HG02571 (cell line): ENCODE measurements at regions not wholly inside any gene's neighbourhood (a gene's known extent, or its start where the extent isn't known, plus 50 kb on each side); places are given as distances from the start of the nearest gene placed in this dataset.

Experiments used
- ATAC-seq: cut with Tn5 transposase; IDR thresholded peaks from one replicate; pipeline ENCODE4 v1.9.1; 2021; ENCODE audit warnings: mild to moderate bottlenecking, moderate library complexity; ENCODE audit not compliant: unreplicated experiment

- no peak for ATAC-seq
These were observed 202.6 kb downstream of the HRH4 start for GRCh38 chr18:24663026-24663425.

GRCh38 chr18:24669015-24669414 lies 208.6 kb downstream of the HRH4 start:
- ATAC-seq = no peak

- ATAC-seq = no peak
These were observed 209.1 kb downstream of the HRH4 start for GRCh38 chr18:24669502-24669901.

- ATAC-seq = no peak
These were observed 211.9 kb downstream of the HRH4 start for GRCh38 chr18:24672165-24672941.

- ATAC-seq = no peak
These were observed 213.8 kb downstream of the HRH4 start for GRCh38 chr18:24674200-24674599.

- ATAC-seq = no peak
These were observed 214.2 kb downstream of the HRH4 start for GRCh38 chr18:24674605-24675004.

GRCh38 chr18:24677011-24677410 lies 216.6 kb downstream of the HRH4 start:
- no peak for ATAC-seq

GRCh38 chr18:24678107-24678506 lies 217.7 kb downstream of the HRH4 start:
- ATAC-seq = no peak

GRCh38 chr18:24678626-24679025 lies 218.2 kb downstream of the HRH4 start:
- ATAC-seq = no peak

GRCh38 chr18:24679062-24679461 lies 218.6 kb downstream of the HRH4 start:
- no peak for ATAC-seq

GRCh38 chr18:24683925-24684324 lies 223.5 kb downstream of the HRH4 start:
- ATAC-seq = no peak

GRCh38 chr18:24685254-24685959 lies 225.0 kb downstream of the HRH4 start:
- ATAC-seq = no peak

- no peak for ATAC-seq
These were observed 234.7 kb downstream of the HRH4 start for GRCh38 chr18:24695168-24695567.

GRCh38 chr18:24702001-24702515 lies 241.6 kb downstream of the HRH4 start:
- no peak for ATAC-seq

GRCh38 chr18:24703316-24703715 lies 242.9 kb downstream of the HRH4 start:
- ATAC-seq = no peak

- no peak for ATAC-seq
These were observed 244.7 kb downstream of the HRH4 start for GRCh38 chr18:24704946-24705630.

GRCh38 chr18:24710474-24710873 lies 250.0 kb downstream of the HRH4 start:
- no peak for ATAC-seq

GRCh38 chr18:24719791-24720190 lies 259.4 kb downstream of the HRH4 start:
- no peak for ATAC-seq

- ATAC-seq = no peak
These were observed 261.0 kb downstream of the HRH4 start for GRCh38 chr18:24721388-24721787.

- no peak for ATAC-seq
These were observed 265.4 kb downstream of the HRH4 start for GRCh38 chr18:24725644-24726415.
